ENCODE measurements at regions not wholly inside any gene's neighbourhood (a gene's known extent, or its start where the extent isn't known, plus 50 kb on each side); places are given as distances from the start of the nearest gene placed in this dataset.

GRCh38 chr13:77480066-77480465 is 55.4 kb upstream of the SCEL start:
- CTCF ChIA-PET: interaction anchor here (0.5 to 1.9 kb wide), 2 partner anchors 384 to 500 kb away, joined by 3 to 6 read pairs; no protein-coding TSS in a partner anchor
- Mint-ChIP-seq H3K4me1 (ENCODE audit: low read depth) (peaks cover 16% of the 10 kb centered on the region), H3K4me3 (no peak overlapping the region), H3K9me3 (no peaks in the 10 kb centered on the region), H3K27me3 (ENCODE audit: low read depth) (no peaks in the 10 kb centered on the region), H3K36me3 (ENCODE audit: low read depth) (no peaks in the 10 kb centered on the region), H3K27ac (no peak overlapping the region)
- intact Hi-C loops (cut with micrococcal nuclease): no loop called here
- DNase-seq: no peak

- H3K4me3 Mint-ChIP-seq: no peak overlapping the region
- no peak overlapping the region for H3K27ac Mint-ChIP-seq
- H3K9me3 Mint-ChIP-seq: peaks cover 1% of the 10 kb centered on the region
- intact Hi-C loops (cut with micrococcal nuclease): loop anchor here (2.0 to 10.0 kb wide), 4 partner anchors 92 to 655 kb away; partner anchors contain the start of gene SLAIN1
- peaks cover 16% of the 10 kb centered on the region for H3K4me1 Mint-ChIP-seq (ENCODE audit: low read depth)
- CTCF ChIA-PET: interaction anchor here (0.6 to 2.3 kb wide), 21 partner anchors 9 to 499 kb away, joined by 3 to 17 read pairs (median 4); partner anchors contain the start of gene MYCBP2
- no peak for DNase-seq
- H3K27me3 Mint-ChIP-seq (ENCODE audit: low read depth): no peaks in the 10 kb centered on the region
- H3K36me3 Mint-ChIP-seq (ENCODE audit: low read depth): no peaks in the 10 kb centered on the region
Measured at GRCh38 chr13:77479326-77479725, 56.2 kb upstream of the SCEL start.

GRCh38 chr13:77477299-77477848 is 58.1 kb upstream of the SCEL start:
- H3K36me3 Mint-ChIP-seq (ENCODE audit: low read depth): no peaks in the 10 kb centered on the region
- intact Hi-C loops (cut with micrococcal nuclease): loop anchor here (5.0 to 10.0 kb wide), 3 partner anchors 90 to 653 kb away; no protein-coding TSS in a partner anchor

GRCh38 chr13:77476456-77476855 is 59.0 kb upstream of the SCEL start:
- H3K36me3 Mint-ChIP-seq (ENCODE audit: low read depth): no peaks in the 10 kb centered on the region
- intact Hi-C loops (cut with micrococcal nuclease): loop anchor here (5.0 to 10.0 kb wide), 3 partner anchors 89 to 652 kb away; no protein-coding TSS in a partner anchor
- no peak for DNase-seq
- CTCF ChIA-PET: interaction anchor here (0.6 to 2.3 kb wide), 4 partner anchors 13 to 474 kb away, joined by 3 to 5 read pairs (median 4); no protein-coding TSS in a partner anchor
- no peaks in the 10 kb centered on the region for H3K27me3 Mint-ChIP-seq (ENCODE audit: low read depth)
- H3K9me3 Mint-ChIP-seq: peaks cover 1% of the 10 kb centered on the region
- H3K27ac Mint-ChIP-seq: no peak overlapping the region
- no peak overlapping the region for H3K4me3 Mint-ChIP-seq
- peaks cover 16% of the 10 kb centered on the region for H3K4me1 Mint-ChIP-seq (ENCODE audit: low read depth)

More at GRCh38 chr13:77477299-77477848, 58.1 kb upstream of the SCEL start:
- H3K4me3 Mint-ChIP-seq: peak overlapping the region; percentile 74
- H3K27ac Mint-ChIP-seq: no peak overlapping the region
- CTCF ChIA-PET: interaction anchor here (0.5 to 2.3 kb wide), 32 partner anchors 16 to 468 kb away, joined by 3 to 17 read pairs (median 4); no protein-coding TSS in a partner anchor
- no peak for DNase-seq
- peaks cover 1% of the 10 kb centered on the region for H3K9me3 Mint-ChIP-seq
- H3K4me1 Mint-ChIP-seq (ENCODE audit: low read depth): peaks cover 16% of the 10 kb centered on the region
- H3K27me3 Mint-ChIP-seq (ENCODE audit: low read depth): no peaks in the 10 kb centered on the region

GRCh38 chr13:77475345-77476084 is 60.0 kb upstream of the SCEL start:
- Mint-ChIP-seq H3K9me3 (peaks cover 1% of the 10 kb centered on the region), H3K4me1 (ENCODE audit: low read depth) (peaks cover 16% of the 10 kb centered on the region)

GRCh38 chr13:77470986-77471385 is 64.5 kb upstream of the SCEL start:
- no peaks in the 10 kb centered on the region for H3K36me3 Mint-ChIP-seq (ENCODE audit: low read depth)
- no peak overlapping the region for H3K27ac Mint-ChIP-seq
- no peak for DNase-seq
- intact Hi-C loops (cut with micrococcal nuclease): loop anchor here (10.0 kb wide), 1 partner anchor 646 kb away; no protein-coding TSS in a partner anchor
- H3K9me3 Mint-ChIP-seq: peaks cover 1% of the 10 kb centered on the region
- CTCF ChIA-PET: no interaction called here
- H3K27me3 Mint-ChIP-seq (ENCODE audit: low read depth): no peaks in the 10 kb centered on the region
- no peak overlapping the region for H3K4me3 Mint-ChIP-seq
- no peaks in the 10 kb centered on the region for H3K4me1 Mint-ChIP-seq (ENCODE audit: low read depth)

More at GRCh38 chr13:77475345-77476084, 60.0 kb upstream of the SCEL start:
- H3K36me3 Mint-ChIP-seq (ENCODE audit: low read depth): no peaks in the 10 kb centered on the region
- H3K27me3 Mint-ChIP-seq (ENCODE audit: low read depth): no peaks in the 10 kb centered on the region
- CTCF ChIA-PET: interaction anchor here (0.6 kb wide), 1 partner anchor 473 kb away, joined by 3 read pairs; no protein-coding TSS in a partner anchor
- no peak overlapping the region for H3K27ac Mint-ChIP-seq
- DNase-seq: no peak
- H3K4me3 Mint-ChIP-seq: no peak overlapping the region
- intact Hi-C loops (cut with micrococcal nuclease): loop anchor here (5.0 to 10.0 kb wide), 3 partner anchors 88 to 651 kb away; no protein-coding TSS in a partner anchor

GRCh38 chr13:77466753-77467422 is 68.6 kb upstream of the SCEL start:
- no peak for DNase-seq
- H3K9me3 Mint-ChIP-seq: no peaks in the 10 kb centered on the region
- no peaks in the 10 kb centered on the region for H3K27me3 Mint-ChIP-seq (ENCODE audit: low read depth)
- H3K27ac Mint-ChIP-seq: no peak overlapping the region
- CTCF ChIA-PET: no interaction called here
- intact Hi-C loops (cut with micrococcal nuclease): no loop called here
- no peaks in the 10 kb centered on the region for H3K36me3 Mint-ChIP-seq (ENCODE audit: low read depth)
- H3K4me1 Mint-ChIP-seq (ENCODE audit: low read depth): no peaks in the 10 kb centered on the region
- no peak overlapping the region for H3K4me3 Mint-ChIP-seq

- CTCF ChIA-PET: no interaction called here
- H3K27ac Mint-ChIP-seq: no peak overlapping the region
- H3K27me3 Mint-ChIP-seq (ENCODE audit: low read depth): peaks cover 2% of the 10 kb centered on the region
- H3K4me1 Mint-ChIP-seq (ENCODE audit: low read depth): no peaks in the 10 kb centered on the region
- H3K4me3 Mint-ChIP-seq: no peak overlapping the region
- no peaks in the 10 kb centered on the region for H3K9me3 Mint-ChIP-seq
- no peaks in the 10 kb centered on the region for H3K36me3 Mint-ChIP-seq (ENCODE audit: low read depth)
- intact Hi-C loops (cut with micrococcal nuclease): no loop called here
- DNase-seq: no peak
Measured at GRCh38 chr13:77465603-77466195, 69.8 kb upstream of the SCEL start.

GRCh38 chr13:77460195-77460594 is 75.3 kb upstream of the SCEL start:
- intact Hi-C loops (cut with micrococcal nuclease): no loop called here
- Mint-ChIP-seq H3K4me3 (no peak overlapping the region), H3K27ac (no peak overlapping the region), H3K9me3 (no peaks in the 10 kb centered on the region), H3K36me3 (ENCODE audit: low read depth) (no peaks in the 10 kb centered on the region), H3K27me3 (ENCODE audit: low read depth) (peaks cover 2% of the 10 kb centered on the region), H3K4me1 (ENCODE audit: low read depth) (no peaks in the 10 kb centered on the region)
- no peak for DNase-seq
- CTCF ChIA-PET: interaction anchor here (0.6 to 0.7 kb wide), 2 partner anchors 140 to 1017 kb away, joined by 3 to 5 read pairs; no protein-coding TSS in a partner anchor

GRCh38 chr13:77459592-77459991 is 75.9 kb upstream of the SCEL start:
- Mint-ChIP-seq H3K27me3 (ENCODE audit: low read depth) (peaks cover 2% of the 10 kb centered on the region), H3K4me3 (no peak overlapping the region), H3K4me1 (ENCODE audit: low read depth) (no peaks in the 10 kb centered on the region), H3K9me3 (no peaks in the 10 kb centered on the region), H3K36me3 (ENCODE audit: low read depth) (no peaks in the 10 kb centered on the region), H3K27ac (no peak overlapping the region)
- CTCF ChIA-PET: interaction anchor here (0.7 kb wide), 1 partner anchor 140 kb away, joined by 3 read pairs; no protein-coding TSS in a partner anchor
- DNase-seq: no peak
- intact Hi-C loops (cut with micrococcal nuclease): no loop called here

- DNase-seq: no peak
- no peaks in the 10 kb centered on the region for H3K9me3 Mint-ChIP-seq
- CTCF ChIA-PET: no interaction called here
- intact Hi-C loops (cut with micrococcal nuclease): no loop called here
- H3K4me3 Mint-ChIP-seq: no peak overlapping the region
- H3K27me3 Mint-ChIP-seq (ENCODE audit: low read depth): peaks cover 2% of the 10 kb centered on the region
- H3K4me1 Mint-ChIP-seq (ENCODE audit: low read depth): no peaks in the 10 kb centered on the region
- H3K27ac Mint-ChIP-seq: no peak overlapping the region
- H3K36me3 Mint-ChIP-seq (ENCODE audit: low read depth): no peaks in the 10 kb centered on the region
Measured at GRCh38 chr13:77458736-77459135, 76.8 kb upstream of the SCEL start.

- H3K27me3 Mint-ChIP-seq (ENCODE audit: low read depth): peaks cover 2% of the 10 kb centered on the region
- no peaks in the 10 kb centered on the region for H3K9me3 Mint-ChIP-seq
- H3K27ac Mint-ChIP-seq: no peak overlapping the region
- no peaks in the 10 kb centered on the region for H3K4me1 Mint-ChIP-seq (ENCODE audit: low read depth)
- no peak overlapping the region for H3K4me3 Mint-ChIP-seq
- intact Hi-C loops (cut with micrococcal nuclease): no loop called here
- CTCF ChIA-PET: no interaction called here
- no peak for DNase-seq
- H3K36me3 Mint-ChIP-seq (ENCODE audit: low read depth): no peaks in the 10 kb centered on the region
Measured at GRCh38 chr13:77457966-77458365, 77.5 kb upstream of the SCEL start.

Measured in activated naive CD4-positive, alpha-beta T cell treated with anti-CD3 and anti-CD28 coated beads for 36 hours (primary cell).